ENCODE measurements at regions not wholly inside any gene's neighbourhood (a gene's known extent, or its start where the extent isn't known, plus 50 kb on each side); places are given as distances from the start of the nearest gene placed in this dataset.
"Not testable (repeated sequence)": the region's sequence is repeated elsewhere in the genome, so short reads cannot be mapped to it uniquely, and the experiment has no call there.

- no peak for TF ChIP-seq CTCF (IDR thresholded peaks at IDR 0.05; ENCODE audit: unreplicated experiment)
- H3K9me3 Mint-ChIP-seq (ENCODE audit: unreplicated experiment) = no peaks in the 10 kb centered on the region
- H3K27ac Mint-ChIP-seq (ENCODE audit: unreplicated experiment) = no peak overlapping the region
- no peak for DNase-seq (ENCODE audit: low spot score)
- H3K4me1 Mint-ChIP-seq (ENCODE audit: unreplicated experiment) = peaks cover 12% of the 10 kb centered on the region
- no peak overlapping the region for H3K4me3 Mint-ChIP-seq (ENCODE audit: unreplicated experiment)
- no peaks in the 10 kb centered on the region for H3K36me3 Mint-ChIP-seq (ENCODE audit: low read depth, unreplicated experiment)
- H3K27me3 Mint-ChIP-seq (ENCODE audit: unreplicated experiment) = peaks cover 3% of the 10 kb centered on the region
These were observed 132.0 kb upstream of the CCND2 start for GRCh38 chr12:4141348-4142270.

- H3K27ac Mint-ChIP-seq (ENCODE audit: unreplicated experiment) = no peak overlapping the region
- no peak for TF ChIP-seq CTCF (IDR thresholded peaks at IDR 0.05; ENCODE audit: unreplicated experiment)
- peaks cover 21% of the 10 kb centered on the region for H3K4me1 Mint-ChIP-seq (ENCODE audit: unreplicated experiment)
- no peak overlapping the region for H3K4me3 Mint-ChIP-seq (ENCODE audit: unreplicated experiment)
- no peaks in the 10 kb centered on the region for H3K9me3 Mint-ChIP-seq (ENCODE audit: unreplicated experiment)
- peaks cover 5% of the 10 kb centered on the region for H3K27me3 Mint-ChIP-seq (ENCODE audit: unreplicated experiment)
- no peaks in the 10 kb centered on the region for H3K36me3 Mint-ChIP-seq (ENCODE audit: low read depth, unreplicated experiment)
- DNase-seq (ENCODE audit: low spot score) = no peak
These were observed 132.8 kb upstream of the CCND2 start for GRCh38 chr12:4140581-4141301.

- no peak for TF ChIP-seq CTCF (IDR thresholded peaks at IDR 0.05; ENCODE audit: unreplicated experiment)
- Mint-ChIP-seq H3K4me1 (ENCODE audit: unreplicated experiment) (peaks cover 36% of the 10 kb centered on the region), H3K9me3 (ENCODE audit: unreplicated experiment) (no peaks in the 10 kb centered on the region), H3K36me3 (ENCODE audit: low read depth, unreplicated experiment) (no peaks in the 10 kb centered on the region), H3K27me3 (ENCODE audit: unreplicated experiment) (peaks cover 12% of the 10 kb centered on the region), H3K27ac (ENCODE audit: unreplicated experiment) (no peak overlapping the region), H3K4me3 (ENCODE audit: unreplicated experiment) (no peak overlapping the region)
- no peak for DNase-seq (ENCODE audit: low spot score)
These were observed 134.4 kb upstream of the CCND2 start for GRCh38 chr12:4139191-4139590.

- Mint-ChIP-seq H3K4me1 (ENCODE audit: unreplicated experiment) (peaks cover 43% of the 10 kb centered on the region), H3K27me3 (ENCODE audit: unreplicated experiment) (peaks cover 16% of the 10 kb centered on the region)
- not testable (repeated sequence) for H3K27ac Mint-ChIP-seq (ENCODE audit: unreplicated experiment); H3K4me3 Mint-ChIP-seq (ENCODE audit: unreplicated experiment); H3K36me3 Mint-ChIP-seq (ENCODE audit: low read depth, unreplicated experiment); DNase-seq (ENCODE audit: low spot score); H3K9me3 Mint-ChIP-seq (ENCODE audit: unreplicated experiment)
These were observed 135.0 kb upstream of the CCND2 start for GRCh38 chr12:4138532-4138931.

- Mint-ChIP-seq H3K4me1 (ENCODE audit: unreplicated experiment) (peaks cover 48% of the 10 kb centered on the region), H3K27me3 (ENCODE audit: unreplicated experiment) (peaks cover 16% of the 10 kb centered on the region), H3K36me3 (ENCODE audit: low read depth, unreplicated experiment) (no peaks in the 10 kb centered on the region), H3K9me3 (ENCODE audit: unreplicated experiment) (no peaks in the 10 kb centered on the region), H3K27ac (ENCODE audit: unreplicated experiment) (no peak overlapping the region), H3K4me3 (ENCODE audit: unreplicated experiment) (no peak overlapping the region)
- no peak for DNase-seq (ENCODE audit: low spot score)
- no peak for TF ChIP-seq CTCF (IDR thresholded peaks at IDR 0.05; ENCODE audit: unreplicated experiment)
These were observed 135.5 kb upstream of the CCND2 start for GRCh38 chr12:4138051-4138450.
